ENCODE measurements at regions not wholly inside any gene's neighbourhood (a gene's known extent, or its start where the extent isn't known, plus 50 kb on each side); places are given as distances from the start of the nearest gene placed in this dataset.

DNA sequence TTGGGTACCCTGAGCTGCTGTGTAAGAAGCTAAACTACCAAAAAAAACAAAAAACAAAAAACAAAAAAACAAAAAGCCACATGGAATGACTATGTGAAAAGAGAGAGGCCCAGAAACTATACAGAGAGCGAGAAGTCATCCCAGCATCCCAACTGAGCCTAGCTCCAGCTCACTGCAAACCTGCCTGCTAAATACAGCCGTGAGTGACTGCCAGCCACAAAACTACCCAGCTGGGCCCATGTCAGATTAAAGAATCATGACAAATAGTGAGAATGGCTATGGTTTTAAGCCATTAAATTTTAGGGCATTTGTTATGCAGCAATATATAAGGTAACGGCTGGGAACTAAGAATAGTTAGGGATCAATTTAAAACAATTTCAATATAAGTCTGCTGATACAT is 335.1 kb upstream of the PDE4D start:
- H3K36me3 Mint-ChIP-seq: no peaks in the 10 kb centered on the region
- intact Hi-C loops (cut with micrococcal nuclease): no loop called here
- ChIA-PET CTCF (no interaction called here), POLR2A (no interaction called here)
- H3K27me3 Mint-ChIP-seq: no peaks in the 10 kb centered on the region
- no peak overlapping the region for H3K4me3 Mint-ChIP-seq
- no peak for DNase-seq
- H3K27ac Mint-ChIP-seq: no peak overlapping the region
- H3K9me3 Mint-ChIP-seq: no peaks in the 10 kb centered on the region
- no peaks in the 10 kb centered on the region for H3K4me1 Mint-ChIP-seq (ENCODE audit: low read depth)

DNA sequence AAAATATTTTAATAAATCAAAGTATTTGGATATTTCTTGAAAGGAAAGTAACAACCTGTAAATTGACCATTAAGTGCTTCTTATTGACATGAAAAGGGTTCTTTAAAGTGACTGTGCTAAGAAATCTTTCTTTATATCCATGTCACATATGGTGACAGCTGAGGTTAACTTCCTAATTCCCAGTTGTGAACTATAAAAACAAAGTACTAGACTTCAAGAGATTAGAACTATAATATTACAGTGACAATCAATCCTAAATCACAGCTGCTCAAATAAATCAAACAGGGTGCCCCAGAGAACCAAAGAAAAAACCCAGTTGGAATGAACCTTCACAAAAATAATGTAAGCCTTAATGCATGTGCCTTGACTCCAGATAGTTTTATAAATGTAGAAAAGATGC is 332.6 kb upstream of the PDE4D start:
- DNase-seq: no peak
- Mint-ChIP-seq H3K4me3 (no peak overlapping the region), H3K4me1 (ENCODE audit: low read depth) (no peaks in the 10 kb centered on the region), H3K9me3 (peaks cover 3% of the 10 kb centered on the region), H3K36me3 (no peaks in the 10 kb centered on the region), H3K27ac (no peak overlapping the region), H3K27me3 (no peaks in the 10 kb centered on the region)
- intact Hi-C loops (cut with micrococcal nuclease): no loop called here
- CTCF ChIA-PET: no interaction called here
- POLR2A ChIA-PET: no interaction called here

DNA sequence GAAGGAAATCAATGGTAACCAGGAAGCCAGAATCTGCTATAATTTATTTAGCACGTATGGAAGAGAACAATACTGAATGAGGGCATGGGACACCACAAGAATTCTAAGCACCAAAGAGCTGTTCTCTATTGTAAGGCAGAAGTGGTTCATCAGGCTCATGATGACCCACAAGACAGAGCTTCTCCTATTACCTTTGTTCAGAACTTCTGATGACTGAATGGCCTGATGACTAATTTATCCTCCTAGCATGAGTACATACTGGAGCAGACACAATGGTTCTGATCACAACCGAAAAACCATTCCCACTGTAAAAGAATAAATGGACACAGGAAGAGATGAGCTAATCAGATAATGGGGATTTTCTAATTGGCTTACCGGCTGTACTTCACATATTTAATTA is 329.8 kb upstream of the PDE4D start:
- H3K4me3 Mint-ChIP-seq: no peak overlapping the region
- H3K27me3 Mint-ChIP-seq: no peaks in the 10 kb centered on the region
- POLR2A ChIA-PET: no interaction called here

DNA sequence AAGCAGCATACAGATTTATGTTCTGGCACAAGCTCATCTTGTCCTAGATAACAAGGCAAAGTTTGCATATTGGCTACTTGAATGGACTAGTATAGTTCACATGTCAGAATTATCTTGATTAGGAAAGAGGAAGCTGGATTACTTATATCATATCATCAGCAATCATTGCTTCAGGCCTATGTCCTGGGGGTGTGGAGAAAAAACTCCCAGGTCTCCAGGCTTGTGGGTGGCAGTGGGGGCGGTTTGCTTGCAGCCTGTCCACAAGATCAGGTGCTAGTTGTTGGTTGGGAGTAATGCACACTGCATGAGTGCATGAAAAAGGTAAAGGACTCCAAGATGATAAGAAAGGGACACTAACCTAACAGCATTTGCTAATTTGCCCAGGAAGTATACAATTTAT is 326.4 kb upstream of the PDE4D start:
- intact Hi-C loops (cut with micrococcal nuclease): no loop called here
- Mint-ChIP-seq H3K27me3 (no peaks in the 10 kb centered on the region), H3K27ac (no peak overlapping the region), H3K4me1 (ENCODE audit: low read depth) (no peaks in the 10 kb centered on the region), H3K4me3 (no peak overlapping the region), H3K9me3 (peaks cover 7% of the 10 kb centered on the region), H3K36me3 (no peaks in the 10 kb centered on the region)
- DNase-seq: no peak
- ChIA-PET CTCF (interaction anchor here (0.6 kb wide), 1 partner anchor 951 kb away, joined by 3 read pairs; no protein-coding TSS in a partner anchor), POLR2A (no interaction called here)

More for the DNA sequence above, 329.8 kb upstream of the PDE4D start:
- DNase-seq: no peak
- H3K4me1 Mint-ChIP-seq (ENCODE audit: low read depth): no peaks in the 10 kb centered on the region
- no peaks in the 10 kb centered on the region for H3K36me3 Mint-ChIP-seq
- CTCF ChIA-PET: no interaction called here
- H3K9me3 Mint-ChIP-seq: peaks cover 3% of the 10 kb centered on the region
- H3K27ac Mint-ChIP-seq: no peak overlapping the region
- intact Hi-C loops (cut with micrococcal nuclease): no loop called here

DNA sequence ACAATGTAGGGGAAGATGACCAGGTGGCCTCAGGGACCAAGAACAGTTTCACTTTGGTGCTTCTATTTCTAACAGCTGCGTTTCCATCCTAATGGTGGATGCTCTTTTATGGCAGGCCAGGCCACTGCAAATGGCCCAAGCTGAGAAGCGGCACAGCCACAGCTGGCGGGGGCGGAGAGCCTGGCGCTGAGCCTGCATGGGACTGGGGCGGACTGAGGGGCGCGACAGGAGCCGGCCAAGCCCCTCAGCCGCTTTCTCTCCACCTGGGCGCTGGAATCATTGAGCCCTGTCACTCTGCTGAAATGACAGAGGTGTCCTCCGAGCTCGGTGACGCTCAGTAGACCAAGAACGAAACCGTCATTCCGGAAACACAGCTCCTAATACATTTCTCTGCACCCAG is 317.3 kb upstream of the PDE4D start:
- no peak overlapping the region for H3K27ac Mint-ChIP-seq
- CTCF ChIA-PET: interaction anchor here (1.5 kb wide), 1 partner anchor 15 kb away, joined by 3 read pairs; no protein-coding TSS in a partner anchor
- no peak overlapping the region for H3K4me3 Mint-ChIP-seq
- H3K36me3 Mint-ChIP-seq: no peaks in the 10 kb centered on the region
- POLR2A ChIA-PET: no interaction called here
- H3K27me3 Mint-ChIP-seq: no peaks in the 10 kb centered on the region
- intact Hi-C loops (cut with micrococcal nuclease): no loop called here
- H3K4me1 Mint-ChIP-seq (ENCODE audit: low read depth): no peaks in the 10 kb centered on the region
- no peak for DNase-seq
- peaks cover 3% of the 10 kb centered on the region for H3K9me3 Mint-ChIP-seq

DNA sequence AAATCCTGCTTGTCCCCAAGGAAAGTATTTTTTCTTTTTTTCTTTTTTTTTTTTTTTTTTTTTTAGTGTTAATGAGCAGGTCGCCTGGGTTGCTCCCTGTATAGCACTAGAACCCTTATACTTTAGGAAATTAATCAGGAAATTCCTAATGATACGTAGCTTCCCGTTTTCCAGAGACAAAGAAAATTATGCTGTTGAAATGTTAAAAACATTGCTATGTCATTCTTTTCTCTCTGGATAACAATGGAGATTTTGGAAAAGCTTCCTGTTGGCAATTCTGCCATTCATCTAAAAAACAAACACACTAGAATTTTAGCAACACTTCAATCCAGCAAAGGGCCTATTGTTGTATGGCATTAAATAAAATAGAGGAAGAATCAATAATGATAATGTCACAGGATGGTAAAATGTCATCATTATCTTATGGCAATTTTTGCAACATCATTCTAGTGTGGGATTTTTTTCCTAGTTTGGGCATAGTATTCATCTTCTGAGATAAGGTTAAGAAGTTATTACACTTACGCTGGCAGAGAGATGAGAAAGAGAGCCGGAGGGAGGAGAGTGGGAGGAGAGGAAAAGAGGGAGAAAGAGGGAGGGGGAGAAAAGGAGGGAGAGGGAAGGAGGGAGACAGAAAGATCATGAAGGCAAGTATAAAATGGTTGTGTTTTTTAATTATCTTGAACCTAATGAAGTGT is 315.8 kb upstream of the PDE4D start:
- ChIA-PET CTCF (no interaction called here), POLR2A (no interaction called here)
- Mint-ChIP-seq H3K27ac (no peak overlapping the region), H3K4me1 (ENCODE audit: low read depth) (no peaks in the 10 kb centered on the region), H3K27me3 (no peaks in the 10 kb centered on the region), H3K9me3 (peaks cover 3% of the 10 kb centered on the region), H3K4me3 (no peak overlapping the region), H3K36me3 (no peaks in the 10 kb centered on the region)
- no peak for DNase-seq
- intact Hi-C loops (cut with micrococcal nuclease): no loop called here

DNA sequence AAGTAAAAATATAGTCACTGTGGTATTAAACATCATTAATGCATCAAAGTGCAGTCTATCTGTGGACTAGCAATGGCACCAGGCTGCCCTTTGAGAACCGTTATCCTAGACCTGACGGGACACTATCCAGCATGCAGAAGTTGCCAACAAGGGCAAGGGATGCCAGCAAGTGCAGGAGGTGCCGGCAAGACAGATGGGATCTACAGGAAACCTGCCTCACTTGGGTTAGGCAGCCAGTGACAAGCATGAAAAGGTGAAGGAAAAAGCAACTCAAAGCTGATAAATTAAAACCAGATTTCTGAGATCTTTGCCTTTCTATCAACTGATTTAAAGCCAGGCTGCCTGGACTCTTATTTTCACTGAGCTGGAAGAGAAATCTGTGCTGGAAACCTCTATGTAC is 315.2 kb upstream of the PDE4D start:
- no peak overlapping the region for H3K4me3 Mint-ChIP-seq
- peaks cover 3% of the 10 kb centered on the region for H3K9me3 Mint-ChIP-seq
- no peaks in the 10 kb centered on the region for H3K27me3 Mint-ChIP-seq
- POLR2A ChIA-PET: no interaction called here
- H3K4me1 Mint-ChIP-seq (ENCODE audit: low read depth): no peaks in the 10 kb centered on the region
- CTCF ChIA-PET: no interaction called here
- no peak overlapping the region for H3K27ac Mint-ChIP-seq
- H3K36me3 Mint-ChIP-seq: no peaks in the 10 kb centered on the region
- intact Hi-C loops (cut with micrococcal nuclease): no loop called here
- no peak for DNase-seq

DNA sequence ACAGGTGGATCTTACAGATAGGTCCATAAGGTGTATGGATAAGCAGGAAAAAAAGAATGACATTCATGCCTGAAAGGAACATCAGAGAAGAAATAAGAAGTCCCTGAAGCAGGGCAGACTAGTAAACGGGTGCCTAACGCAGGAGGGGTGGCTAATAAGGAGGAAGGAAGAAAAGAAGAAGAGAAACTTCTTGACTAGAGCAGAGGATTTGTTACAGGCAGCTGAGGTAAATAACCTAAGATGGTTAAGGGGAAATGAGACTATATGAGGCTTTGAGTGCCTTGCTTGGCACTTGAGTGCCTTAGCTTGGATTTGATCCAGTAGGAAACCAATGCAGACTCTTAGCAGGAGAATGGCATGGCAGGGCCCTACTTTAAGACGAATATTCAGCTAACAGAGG is 313.5 kb upstream of the PDE4D start:
- DNase-seq: no peak
- H3K27me3 Mint-ChIP-seq: no peaks in the 10 kb centered on the region
- no peaks in the 10 kb centered on the region for H3K4me1 Mint-ChIP-seq (ENCODE audit: low read depth)
- POLR2A ChIA-PET: no interaction called here
- H3K9me3 Mint-ChIP-seq: peaks cover 3% of the 10 kb centered on the region
- H3K4me3 Mint-ChIP-seq: no peak overlapping the region
- intact Hi-C loops (cut with micrococcal nuclease): no loop called here
- H3K27ac Mint-ChIP-seq: no peak overlapping the region
- CTCF ChIA-PET: no interaction called here
- no peaks in the 10 kb centered on the region for H3K36me3 Mint-ChIP-seq

DNA sequence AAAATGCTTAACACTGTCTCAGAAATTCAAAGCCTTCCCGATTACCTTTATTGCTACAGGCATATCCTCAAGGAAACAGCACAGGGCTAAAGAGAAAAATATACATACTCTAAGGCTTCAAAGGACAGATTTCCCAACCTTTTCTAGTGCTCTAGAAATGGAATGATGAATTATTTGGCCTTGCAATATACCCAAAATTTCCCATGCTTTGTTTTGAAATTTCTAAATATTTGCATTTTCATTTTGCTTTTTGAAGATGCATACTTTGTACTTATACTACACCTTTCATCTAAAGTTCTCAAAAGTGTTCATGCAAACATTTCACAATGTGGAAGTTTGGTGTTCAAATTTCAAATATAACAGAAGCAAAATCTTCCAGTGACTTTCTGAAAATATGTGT is 312.7 kb upstream of the PDE4D start:
- H3K27ac Mint-ChIP-seq: no peak overlapping the region
- CTCF ChIA-PET: no interaction called here

DNA sequence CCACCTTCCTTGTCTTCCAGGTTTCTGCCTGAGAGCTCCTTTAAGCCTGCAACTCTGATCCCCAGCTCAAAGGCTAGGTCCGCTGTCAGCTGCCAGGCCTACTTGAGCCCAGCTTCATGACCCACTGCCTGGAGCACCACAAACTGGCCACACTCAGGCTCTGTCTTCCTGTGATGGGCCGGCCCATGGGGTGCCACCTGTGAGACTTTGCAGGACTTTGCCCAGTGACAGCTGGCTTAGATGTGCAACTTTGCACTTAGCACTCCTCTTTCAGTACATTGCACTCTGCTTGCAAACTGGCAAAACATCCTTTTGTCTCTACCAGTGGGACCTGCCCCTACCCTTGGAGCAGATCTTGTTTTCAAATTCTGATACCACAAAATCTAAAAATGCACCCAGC is 311.5 kb upstream of the PDE4D start:
- CTCF ChIA-PET: no interaction called here
- no peak for DNase-seq
- Mint-ChIP-seq H3K4me3 (no peak overlapping the region), H3K27me3 (no peaks in the 10 kb centered on the region), H3K4me1 (ENCODE audit: low read depth) (no peaks in the 10 kb centered on the region), H3K9me3 (peaks cover 3% of the 10 kb centered on the region), H3K36me3 (no peaks in the 10 kb centered on the region), H3K27ac (no peak overlapping the region)
- intact Hi-C loops (cut with micrococcal nuclease): no loop called here
- POLR2A ChIA-PET: no interaction called here

More for the DNA sequence above, 312.7 kb upstream of the PDE4D start:
- no peak for DNase-seq
- POLR2A ChIA-PET: no interaction called here
- H3K9me3 Mint-ChIP-seq: peaks cover 3% of the 10 kb centered on the region
- H3K4me1 Mint-ChIP-seq (ENCODE audit: low read depth): no peaks in the 10 kb centered on the region
- no peak overlapping the region for H3K4me3 Mint-ChIP-seq
- intact Hi-C loops (cut with micrococcal nuclease): no loop called here
- H3K27me3 Mint-ChIP-seq: no peaks in the 10 kb centered on the region
- H3K36me3 Mint-ChIP-seq: no peaks in the 10 kb centered on the region

DNA sequence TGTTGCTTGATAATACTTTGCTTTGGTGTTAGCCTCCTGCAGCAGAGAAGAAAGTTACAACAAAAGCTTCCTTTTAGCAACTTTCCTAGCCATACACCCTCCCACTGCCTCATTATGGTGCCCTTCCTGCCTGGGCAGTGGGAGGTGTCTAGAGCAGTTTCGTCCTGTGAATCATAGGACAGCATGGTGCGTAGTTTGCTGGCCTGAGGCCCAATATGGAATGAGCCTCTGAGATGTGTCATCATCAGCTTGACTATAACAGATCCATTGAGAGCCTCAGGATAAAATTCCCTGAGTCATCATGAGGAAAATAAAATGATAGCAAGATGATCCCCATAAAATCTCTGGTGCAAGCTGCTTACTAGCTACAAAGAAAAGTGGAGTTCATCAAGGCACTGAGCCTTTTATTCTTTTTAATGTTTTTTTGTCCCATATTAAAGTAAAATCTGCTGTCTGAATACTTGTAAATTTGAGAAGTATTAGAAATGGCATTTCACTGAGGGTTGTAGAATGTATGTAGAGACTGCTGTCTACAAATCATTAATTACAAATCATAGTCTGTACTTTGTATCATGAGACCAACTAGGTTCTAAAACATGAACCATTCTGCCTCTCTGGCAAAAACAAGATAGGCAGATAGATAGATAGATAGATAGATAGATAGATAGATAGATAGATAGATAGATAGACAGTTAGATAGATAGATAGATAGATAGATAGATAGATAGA is 303.0 kb upstream of the PDE4D start:
- Mint-ChIP-seq H3K4me1 (ENCODE audit: low read depth) (no peaks in the 10 kb centered on the region), H3K9me3 (peaks cover 8% of the 10 kb centered on the region), H3K27ac (no peak overlapping the region), H3K4me3 (no peak overlapping the region), H3K27me3 (no peaks in the 10 kb centered on the region), H3K36me3 (no peaks in the 10 kb centered on the region)
- intact Hi-C loops (cut with micrococcal nuclease): no loop called here
- POLR2A ChIA-PET: no interaction called here
- DNase-seq: no peak
- CTCF ChIA-PET: interaction anchor here (1.1 kb wide), 1 partner anchor 14 kb away, joined by 3 read pairs; no protein-coding TSS in a partner anchor

DNA sequence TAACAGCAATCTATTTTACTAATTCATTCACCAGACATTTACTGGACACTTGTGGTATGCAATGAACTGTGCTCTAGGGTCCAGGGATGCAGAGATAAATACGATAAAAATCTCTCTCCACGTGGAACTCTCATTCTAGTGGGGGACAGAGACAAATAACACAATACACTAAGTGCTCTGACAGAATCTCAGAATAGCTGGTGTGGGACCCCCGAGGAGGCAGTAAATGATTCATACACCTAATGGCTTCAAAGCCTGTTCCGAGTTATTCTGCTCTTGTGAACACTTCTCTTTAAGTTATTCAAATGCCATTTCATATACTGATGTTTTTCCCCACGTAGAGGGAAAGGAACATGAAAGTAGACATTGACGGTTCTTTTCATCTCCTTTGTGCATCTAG is 302.0 kb upstream of the PDE4D start:
- no peaks in the 10 kb centered on the region for H3K36me3 Mint-ChIP-seq
- H3K27me3 Mint-ChIP-seq: no peaks in the 10 kb centered on the region
- no peak overlapping the region for H3K27ac Mint-ChIP-seq
- no peaks in the 10 kb centered on the region for H3K4me1 Mint-ChIP-seq (ENCODE audit: low read depth)
- POLR2A ChIA-PET: no interaction called here
- intact Hi-C loops (cut with micrococcal nuclease): no loop called here
- no peak for DNase-seq
- H3K9me3 Mint-ChIP-seq: peaks cover 8% of the 10 kb centered on the region
- CTCF ChIA-PET: interaction anchor here (1.1 kb wide), 1 partner anchor 15 kb away, joined by 3 read pairs; no protein-coding TSS in a partner anchor
- no peak overlapping the region for H3K4me3 Mint-ChIP-seq

DNA sequence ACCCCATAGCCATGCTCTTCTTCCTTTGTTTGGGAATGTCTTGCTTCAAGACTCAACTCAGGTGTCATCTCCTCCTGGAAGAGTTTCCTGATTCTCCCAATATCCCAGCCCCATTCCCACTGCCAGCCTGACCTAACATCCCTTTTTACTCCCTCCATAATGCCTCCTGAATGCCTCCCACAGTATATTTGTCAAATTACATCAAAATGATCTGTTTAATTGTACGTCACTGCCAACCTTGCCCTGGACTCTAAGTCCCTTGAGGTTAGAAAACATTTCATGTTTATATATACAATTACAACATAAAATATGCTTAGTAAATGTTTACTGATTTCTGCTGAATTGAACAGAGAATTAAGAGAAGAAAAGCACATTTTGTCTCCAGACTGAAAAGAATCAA is 301.6 kb upstream of the PDE4D start:
- intact Hi-C loops (cut with micrococcal nuclease): no loop called here

More for the DNA sequence above, 301.6 kb upstream of the PDE4D start:
- Mint-ChIP-seq H3K9me3 (peaks cover 8% of the 10 kb centered on the region), H3K27ac (no peak overlapping the region), H3K4me1 (ENCODE audit: low read depth) (no peaks in the 10 kb centered on the region), H3K36me3 (no peaks in the 10 kb centered on the region), H3K4me3 (no peak overlapping the region), H3K27me3 (no peaks in the 10 kb centered on the region)
- CTCF ChIA-PET: no interaction called here
- DNase-seq: no peak
- POLR2A ChIA-PET: no interaction called here
